B cell (primary cell): ENCODE measurements at regions not wholly inside any gene's neighbourhood (a gene's known extent, or its start where the extent isn't known, plus 50 kb on each side); places are given as distances from the start of the nearest gene placed in this dataset.

Source experiments
- ATAC-seq: fragments of 200-7000 bp; cut with Tn5 transposase; one replicate; pipeline ENCODE4 v1.10.0; 2021; ENCODE audit warnings: low read depth, mild to moderate bottlenecking, moderate number of reproducible peaks, moderate library complexity
- CTCF ChIA-PET: fragments of 350-600 bp; sonication (Branson Sonifier 250); formaldehyde crosslinking; loops from one replicate; lab custom pipeline; 2021; ENCODE audit warnings: antibody characterized with exemption, inconsistent platforms; lab: Charles Lee
- POLR2A ChIA-PET: fragments of 350-600 bp; sonication (Branson Sonifier 250); formaldehyde crosslinking; loops from one replicate; lab custom pipeline; 2021; ENCODE audit warnings: antibody characterized with exemption; lab: Charles Lee
- DNase-seq: peaks from one replicate; pipeline ENCODE4 v3.0.0; 2013
- H2AFZ ChIP-seq: 2 replicates; pipeline ENCODE4 v1.6.1; 2012; ENCODE audit warnings: mild to moderate bottlenecking, low read depth, low read length; ENCODE audit not compliant: insufficient read depth, poor library complexity, severe bottlenecking
- H3K27ac ChIP-seq, 2 donors: 1 replicate in 1 of 2; 2 replicates in 1 of 2; pipeline ENCODE4 v1.5.1; 2012 to 2013; ENCODE audit warnings: low read length in 2 of 2, mild to moderate bottlenecking in 2 of 2, moderate library complexity in 1 of 2
- H3K27me3 ChIP-seq, 4 experiments: fragments of 200-600 bp in 1 of 4; sonication (generic) in 1 of 4; replicated peaks in 1 of 4; 1 replicate in 2 of 4; 2 replicates in 2 of 4; pipeline versions ENCODE4 v1.6.1 to v1.7.0; 2013 to 2016; ENCODE audit warnings: low read length in 3 of 4, mild to moderate bottlenecking in 2 of 4, mixed read lengths in 1 of 4, moderate library complexity in 1 of 4; ENCODE audit not compliant: insufficient read depth in 4 of 4, control insufficient read depth in 3 of 4; ENCODE audit errors: control extremely low read depth in 1 of 4
- H3K36me3 ChIP-seq, 2 experiments: replicated peaks in 1 of 2; 1 replicate in 1 of 2; 2 replicates in 1 of 2; pipeline versions ENCODE4 v1.6.1 to v1.7.1; 2013; ENCODE audit warnings: low read length in 1 of 2; ENCODE audit not compliant: insufficient read depth in 2 of 2, control insufficient read depth in 1 of 2; ENCODE audit errors: control extremely low read depth in 1 of 2, extremely low read depth in 1 of 2
- H3K4me1 ChIP-seq, 2 donors: fragments of 200-600 bp in 1 of 2; sonication (generic) in 1 of 2; 1 replicate in 1 of 2; 2 replicates in 1 of 2; pipeline versions ENCODE4 v1.5.1 to v1.6.1; 2013 to 2017; ENCODE audit warnings: low read length in 2 of 2; ENCODE audit not compliant: control insufficient read depth in 2 of 2, insufficient read depth in 2 of 2
- H3K4me2 ChIP-seq: replicated peaks from 2 replicates; pipeline ENCODE3; 2012; ENCODE audit warnings: mild to moderate bottlenecking, low read depth, low read length; ENCODE audit not compliant: poor library complexity, severe bottlenecking
- H3K4me3 ChIP-seq, 5 experiments: fragments of 200-600 bp in 1 of 5; sonication (generic) in 1 of 5; 1 replicate in 3 of 5; 2 replicates in 2 of 5; pipeline versions ENCODE4 v1.5.1 to v1.7.0; 2011 to 2016; ENCODE audit warnings: low read length in 4 of 5, mild to moderate bottlenecking in 4 of 5, low read depth in 2 of 5, control low read depth in 1 of 5, moderate library complexity in 1 of 5; ENCODE audit not compliant: insufficient read depth in 1 of 5; ENCODE audit errors: control extremely low read depth in 1 of 5, extremely low read depth in 1 of 5
- H3K79me2 ChIP-seq: fragments of 200-600 bp; sonication (generic); one replicate; pipeline ENCODE4 v1.6.0; 2016; ENCODE audit warnings: low read length; ENCODE audit not compliant: control insufficient read depth, insufficient read depth
- H3K9ac ChIP-seq: fragments of 200-600 bp; sonication (generic); 2 replicates; pipeline ENCODE4 v1.6.1; 2017; ENCODE audit warnings: mild to moderate bottlenecking, low read length, moderate library complexity
- H3K9me3 ChIP-seq, 3 donors: one replicate each; pipeline versions ENCODE4 v1.6.1 to v1.7.1; 2013; ENCODE audit warnings: low read length in 2 of 3; ENCODE audit not compliant: control insufficient read depth in 2 of 3, insufficient read depth in 1 of 3; ENCODE audit errors: control extremely low read depth in 1 of 3
- H4K20me1 ChIP-seq: 2 replicates; pipeline ENCODE4 v1.6.0; 2012; ENCODE audit warnings: mild to moderate bottlenecking, low read length; ENCODE audit not compliant: insufficient read depth, control insufficient read depth, poor library complexity, severe bottlenecking
- H3K27ac Mint-ChIP-seq: one replicate; pipeline ENCODE4 v1.8.0; 2021; ENCODE audit warnings: mixed read lengths
- H3K27me3 Mint-ChIP-seq: one replicate; pipeline ENCODE4 v1.8.0; 2021; ENCODE audit warnings: mixed read lengths
- H3K4me1 Mint-ChIP-seq: one replicate; pipeline ENCODE4 v1.8.0; 2021; ENCODE audit warnings: mixed read lengths
- H3K4me3 Mint-ChIP-seq: one replicate; pipeline ENCODE4 v1.8.0; 2021; ENCODE audit warnings: mixed read lengths
- H3K9me3 Mint-ChIP-seq: one replicate; pipeline ENCODE4 v1.8.0; 2022; ENCODE audit warnings: mixed read lengths; ENCODE audit not compliant: insufficient read depth
- CTCF ChIP-seq: fragments of 200-600 bp; IDR thresholded peaks from one replicate; pipeline ENCODE4 v1.8.0; 2022; ENCODE audit warnings: antibody characterized with exemption, mild to moderate bottlenecking
- EZH2 ChIP-seq: IDR thresholded peaks from 2 replicates; pipeline ENCODE4 v1.6.1; 2012; ENCODE audit warnings: borderline replicate concordance, low read depth, mild to moderate bottlenecking, moderate library complexity, low read length; ENCODE audit not compliant: insufficient read depth, poor library complexity, severe bottlenecking
- WGBS: methylation state at CpG from one replicate; pipeline ENCODE4 v1.1.5; 2013; ENCODE audit warnings: missing lambda C conversion rate; ENCODE audit not compliant: insufficient coverage; 5-methylcytosine and 5-hydroxymethylcytosine counted together
- intact Hi-C: fragments of 100-400 bp; cut with micrococcal nuclease; formaldehyde crosslinking; loops from one replicate; pipeline ENCODE4 v1.10.0; 2022

GRCh38 chr10:45096001-45096400, 95.3 kb downstream of the ZNF22 start:
- H3K9ac ChIP-seq: no peak overlapping the region

GRCh38 chr10:45100429-45100828, 99.7 kb downstream of the ZNF22 start:
- Histone ChIP-seq H4K20me1 (no peaks in the 10 kb centered on the region), H3K4me1 (no peaks in the 10 kb centered on the region), H3K36me3 (no peaks in the 10 kb centered on the region), H3K27ac (no peak overlapping the region), H3K9ac (no peak overlapping the region), H2AFZ (no peak overlapping the region), H3K27me3 (no peaks in the 10 kb centered on the region), H3K79me2 (no peaks in the 10 kb centered on the region), H3K4me2 (no peak overlapping the region), H3K9me3 (peaks cover 0 to 3% (median 1%) of the 10 kb centered on the region in 3 donors), H3K4me3 (no peak overlapping the region)
- Mint-ChIP-seq H3K4me1 (no peaks in the 10 kb centered on the region), H3K4me3 (no peak overlapping the region), H3K27ac (no peak overlapping the region), H3K27me3 (peaks cover 34% of the 10 kb centered on the region), H3K9me3 (no peaks in the 10 kb centered on the region)
- DNase-seq: no peak
- no peak for TF ChIP-seq EZH2
- TF ChIP-seq CTCF: no peak
- WGBS: 10% methylated on average over 2 of the region's 4 CpGs
- intact Hi-C loops: no loop called here
- ATAC-seq: no peak
- ChIA-PET POLR2A (no interaction called here), CTCF (no interaction called here)

More at GRCh38 chr10:45096001-45096400, 95.3 kb downstream of the ZNF22 start:
- peaks cover 27% of the 10 kb centered on the region for H3K27me3 Mint-ChIP-seq
- no peaks in the 10 kb centered on the region for H3K4me1 ChIP-seq
- WGBS: 75% methylated on average over 3 of the region's 3 CpGs
- no peak overlapping the region for H3K27ac Mint-ChIP-seq
- no peak for DNase-seq
- no peaks in the 10 kb centered on the region for H3K4me1 Mint-ChIP-seq
- POLR2A ChIA-PET: no interaction called here
- TF ChIP-seq EZH2: no peak
- no peak for TF ChIP-seq CTCF
- H3K4me3 ChIP-seq: no peak overlapping the region
- H3K36me3 ChIP-seq: no peaks in the 10 kb centered on the region
- H3K4me2 ChIP-seq: no peak overlapping the region
- H3K9me3 Mint-ChIP-seq: no peaks in the 10 kb centered on the region
- H3K79me2 ChIP-seq: no peaks in the 10 kb centered on the region
- H3K27me3 ChIP-seq: no peaks in the 10 kb centered on the region
- no peaks in the 10 kb centered on the region for H4K20me1 ChIP-seq
- no peak for ATAC-seq
- CTCF ChIA-PET: no interaction called here
- no peak overlapping the region for H3K4me3 Mint-ChIP-seq
- H2AFZ ChIP-seq: no peak overlapping the region
- intact Hi-C loops: no loop called here
- H3K27ac ChIP-seq: no peak overlapping the region
- H3K9me3 ChIP-seq: peaks cover 0 to 2% (median 1%) of the 10 kb centered on the region in 3 donors
